ENCODE measurements at regions not wholly inside any gene's neighbourhood (a gene's known extent, or its start where the extent isn't known, plus 50 kb on each side); places are given as distances from the start of the nearest gene placed in this dataset.

GRCh38 chr5:89452081-89452480 lies 569.1 kb upstream of the MEF2C start:
- TF ChIP-seq POLR2A (IDR thresholded peaks at IDR 0.05; ENCODE audit: low read depth, low read length) (no peak), EZH2 (IDR thresholded peaks at IDR 0.05; ENCODE audit: borderline replicate concordance, low read depth, low read length, severe bottlenecking) (no peak), CTCF (IDR thresholded peaks at IDR 0.05; ENCODE audit: extremely low read depth in 1 of 2, insufficient read depth in 1 of 2, low read depth in 1 of 2, low read length in 2 of 2) (no peak), POLR2AphosphoS5 (IDR thresholded peaks at IDR 0.05; ENCODE audit: insufficient read depth, low read depth, low read length) (no peak), MAX (IDR thresholded peaks at IDR 0.05; ENCODE audit: insufficient read depth, insufficient read length) (no peak), FOS (IDR thresholded peaks at IDR 0.05; ENCODE audit: borderline replicate concordance, insufficient read depth, low read length) (no peak), MYC (IDR thresholded peaks at IDR 0.05; ENCODE audit: low read depth, low read length) (no peak), JUN (IDR thresholded peaks at IDR 0.05; ENCODE audit: borderline replicate concordance, insufficient read depth, insufficient read length, low read depth) (no peak)

Measured in endothelial cell of umbilical vein (primary cell).